T-helper 17 cell (primary cell): ENCODE measurements at regions not wholly inside any gene's neighbourhood (a gene's known extent, or its start where the extent isn't known, plus 50 kb on each side); places are given as distances from the start of the nearest gene placed in this dataset.

Source experiments
- ATAC-seq: fragments of 150-1000 bp; cut with Tn5 transposase; 2 replicates; pipeline ENCODE4 v1.10.0; 2021; ENCODE audit warnings: mild to moderate bottlenecking, moderate library complexity
- DNase-seq, 3 donors: peaks; one replicate each; pipeline versions ENCODE4 v3.0.0 to v3.0.0-alpha.2; 2020 to 2021
- H3K9me3 ChIP-seq: one replicate; pipeline ENCODE4 v1.7.0; 2013; ENCODE audit warnings: low read length, mild to moderate bottlenecking; ENCODE audit not compliant: control insufficient read depth, poor library complexity, severe bottlenecking
- H3K27ac Mint-ChIP-seq: one replicate; pipeline ENCODE4 v1.8.0; 2022; ENCODE audit warnings: mild to moderate bottlenecking, moderate library complexity, mixed read lengths
- H3K27me3 Mint-ChIP-seq: one replicate; pipeline ENCODE4 v1.8.0; 2022; ENCODE audit warnings: mixed read lengths
- H3K36me3 Mint-ChIP-seq: one replicate; pipeline ENCODE4 v1.8.0; 2022; ENCODE audit warnings: low read depth, mixed read lengths
- H3K4me1 Mint-ChIP-seq: one replicate; pipeline ENCODE4 v1.8.0; 2022; ENCODE audit warnings: mild to moderate bottlenecking, mixed read lengths
- H3K4me3 Mint-ChIP-seq: one replicate; pipeline ENCODE4 v1.8.0; 2022; ENCODE audit warnings: mild to moderate bottlenecking, moderate library complexity, mixed read lengths

DNA sequence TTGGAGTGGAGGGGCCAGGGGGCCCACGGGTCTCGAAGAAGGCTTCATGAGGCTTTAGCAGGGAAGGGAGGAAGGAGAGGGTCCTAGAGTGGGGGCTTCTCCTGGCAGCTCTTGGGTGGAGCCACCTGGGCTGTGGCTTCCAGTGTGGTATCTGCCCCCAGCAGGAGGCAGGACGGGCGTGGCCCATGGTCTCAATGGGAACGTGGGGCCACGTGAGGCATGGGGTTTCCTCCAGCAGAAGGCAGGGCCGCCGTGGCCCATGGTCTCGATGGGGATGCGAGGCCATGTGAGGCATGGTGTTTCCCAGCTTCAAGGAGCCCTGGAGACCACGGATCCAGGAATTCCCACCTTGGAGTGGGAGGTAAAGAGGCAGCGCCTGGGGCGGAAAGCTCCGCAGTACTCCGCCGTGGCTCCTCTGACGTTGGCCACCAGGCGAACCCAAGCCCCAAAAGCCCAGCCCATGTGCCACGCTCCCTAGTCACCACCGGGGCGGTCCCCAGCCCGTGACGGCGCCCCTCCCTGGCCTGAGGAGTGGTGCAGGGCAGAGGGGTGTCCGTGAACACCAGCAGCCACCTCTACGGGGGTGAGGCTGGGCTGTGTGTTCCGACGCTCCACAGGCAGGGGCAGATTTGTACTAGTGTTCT lies 62.0 kb upstream of the GATA5 start:
- Mint-ChIP-seq H3K36me3 (no peaks in the 10 kb centered on the region), H3K4me1 (no peaks in the 10 kb centered on the region), H3K4me3 (no peak overlapping the region), H3K27me3 (peaks cover 11% of the 10 kb centered on the region), H3K27ac (no peak overlapping the region)
- DNase-seq (no peak), ATAC-seq (no peak)
- no peaks in the 10 kb centered on the region for H3K9me3 ChIP-seq

DNA sequence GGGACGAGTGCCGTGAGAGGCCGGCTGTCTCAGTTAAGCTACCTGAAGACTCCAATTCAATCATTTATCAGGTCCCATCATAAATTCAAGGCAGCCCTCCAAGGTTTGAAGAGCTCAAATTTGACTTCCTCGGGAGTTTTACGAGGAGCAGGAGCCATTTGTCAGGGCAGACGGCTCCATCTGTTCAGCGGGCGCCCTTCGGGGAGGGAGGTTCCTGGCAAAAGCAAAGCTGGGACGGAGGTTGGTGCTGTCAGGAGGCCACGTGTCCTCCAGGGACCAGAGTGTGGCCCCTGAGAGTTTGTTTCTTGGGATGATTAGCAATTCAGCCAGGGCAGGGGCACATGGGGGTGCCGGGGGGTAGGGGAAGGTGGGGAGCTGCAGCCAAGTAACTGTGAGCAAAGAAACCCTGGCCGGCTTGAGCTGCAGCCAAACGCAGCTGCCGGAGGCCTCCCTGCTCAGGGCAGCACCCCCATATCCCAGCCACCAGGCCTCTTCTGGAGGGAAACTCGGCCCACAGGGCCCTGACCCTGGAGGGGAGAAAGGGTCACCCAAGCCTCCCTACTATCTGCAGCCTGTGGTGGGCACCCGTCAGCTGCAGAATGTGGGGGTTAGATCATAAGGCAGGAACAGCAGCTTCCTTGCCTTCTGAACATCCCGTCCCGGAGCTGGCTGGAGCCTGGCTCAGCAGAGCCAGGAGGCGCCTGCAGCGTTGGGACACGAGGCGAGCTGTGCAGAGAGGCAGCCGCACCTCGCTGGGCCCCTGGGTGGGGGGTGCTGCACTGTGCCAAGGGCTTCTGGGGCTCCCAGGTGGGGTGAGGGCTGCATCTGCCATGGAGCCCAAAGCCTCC lies 63.6 kb upstream of the GATA5 start:
- Mint-ChIP-seq H3K27ac (no peak overlapping the region), H3K4me1 (no peaks in the 10 kb centered on the region), H3K36me3 (no peaks in the 10 kb centered on the region), H3K4me3 (no peak overlapping the region), H3K27me3 (peaks cover 9% of the 10 kb centered on the region)
- ATAC-seq (no peak), DNase-seq (no peak)
- no peaks in the 10 kb centered on the region for H3K9me3 ChIP-seq

- no peak overlapping the region for H3K27ac Mint-ChIP-seq
- H3K27me3 Mint-ChIP-seq: peaks cover 6% of the 10 kb centered on the region
- ATAC-seq (no peak), DNase-seq (no peak)
- no peaks in the 10 kb centered on the region for H3K9me3 ChIP-seq
- H3K4me3 Mint-ChIP-seq: no peak overlapping the region
- H3K4me1 Mint-ChIP-seq: no peaks in the 10 kb centered on the region
- H3K36me3 Mint-ChIP-seq: no peaks in the 10 kb centered on the region
Observed at GRCh38 chr20:62540504-62540903, 64.7 kb upstream of the GATA5 start.

- H3K4me1 Mint-ChIP-seq: peaks cover 2% of the 10 kb centered on the region
- ATAC-seq: no peak
Observed at GRCh38 chr20:62542862-62543261, 67.1 kb upstream of the GATA5 start.

DNA sequence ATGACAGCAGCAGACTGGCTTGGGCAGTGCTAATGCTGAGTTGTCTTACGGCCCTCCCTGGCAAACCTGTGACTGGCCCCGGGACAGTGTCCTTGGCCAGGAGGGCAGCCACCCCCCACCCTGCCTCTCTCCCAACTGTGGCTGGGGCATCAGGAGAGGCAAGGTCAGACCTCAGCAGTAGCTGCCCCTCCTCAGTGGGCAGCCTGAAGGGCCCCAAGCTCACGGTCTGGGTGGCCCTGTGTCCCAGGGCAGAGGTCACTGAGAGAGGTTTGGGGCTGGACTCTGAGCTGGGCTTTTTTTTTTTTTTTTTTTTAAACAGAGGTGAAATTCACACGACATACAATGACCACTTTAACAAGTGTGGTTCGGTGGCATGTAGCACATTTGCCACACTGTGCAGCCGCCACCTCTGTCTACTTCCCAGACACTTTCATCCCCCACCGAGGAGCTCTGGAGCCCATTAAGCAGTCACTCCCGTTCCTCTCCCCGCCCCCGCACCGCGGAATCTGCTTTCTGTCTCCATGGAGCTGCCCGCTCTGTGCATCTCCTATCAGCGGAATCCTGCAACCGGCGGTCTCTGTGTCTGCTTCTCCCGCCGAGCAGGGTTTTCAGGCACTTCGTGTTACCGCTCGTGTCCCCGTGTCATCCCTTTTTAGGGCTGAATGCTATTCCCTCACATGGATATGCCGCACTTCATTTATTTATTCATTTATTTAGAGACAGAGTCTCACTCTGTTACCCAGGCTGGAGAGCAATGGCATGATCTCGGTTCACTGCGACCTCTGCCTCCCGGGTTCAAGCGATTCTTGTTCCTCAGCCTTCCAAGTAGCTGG lies 67.9 kb upstream of the GATA5 start:
- no peak for DNase-seq
- Mint-ChIP-seq H3K27ac (no peak overlapping the region), H3K36me3 (no peaks in the 10 kb centered on the region), H3K27me3 (peaks cover 6% of the 10 kb centered on the region), H3K4me1 (peaks cover 2% of the 10 kb centered on the region), H3K4me3 (no peak overlapping the region)
- no peaks in the 10 kb centered on the region for H3K9me3 ChIP-seq
- ATAC-seq: no peak

More at GRCh38 chr20:62542862-62543261, 67.1 kb upstream of the GATA5 start:
- no peaks in the 10 kb centered on the region for H3K9me3 ChIP-seq
- DNase-seq: no peak
- Mint-ChIP-seq H3K4me3 (no peak overlapping the region), H3K27me3 (peaks cover 6% of the 10 kb centered on the region), H3K36me3 (no peaks in the 10 kb centered on the region), H3K27ac (no peak overlapping the region)

DNA sequence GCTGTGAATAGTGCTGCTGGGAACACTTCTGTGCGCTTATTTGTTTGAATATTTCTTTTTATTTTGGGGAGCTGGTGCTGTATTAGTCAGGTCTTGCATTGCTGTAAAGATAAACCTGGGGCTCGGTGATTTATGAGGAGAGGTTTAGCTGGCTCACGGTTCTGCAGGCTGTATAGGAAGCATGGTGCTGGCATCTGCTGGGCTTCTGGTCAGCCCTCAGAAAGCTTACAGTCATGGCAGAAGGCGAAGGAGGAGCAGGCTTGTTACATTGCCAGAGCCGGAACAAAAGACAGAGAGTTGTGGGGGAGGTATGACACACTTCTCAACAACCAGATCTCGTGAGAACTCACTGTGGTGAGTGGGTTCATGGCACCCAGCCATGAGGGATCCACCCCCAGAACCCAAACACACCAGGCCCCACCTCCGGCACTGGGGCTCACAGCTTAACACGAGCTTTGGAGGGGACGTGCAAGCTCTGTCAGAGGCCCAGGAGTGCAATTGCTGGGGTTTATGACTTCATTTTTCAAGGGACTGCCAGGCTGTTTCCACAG lies 68.8 kb upstream of the GATA5 start:
- H3K4me3 Mint-ChIP-seq: no peak overlapping the region
- no peak for DNase-seq
- no peak overlapping the region for H3K27ac Mint-ChIP-seq
- H3K4me1 Mint-ChIP-seq: peaks cover 2% of the 10 kb centered on the region
- no peak for ATAC-seq
- no peaks in the 10 kb centered on the region for H3K9me3 ChIP-seq
- H3K27me3 Mint-ChIP-seq: peaks cover 9% of the 10 kb centered on the region
- H3K36me3 Mint-ChIP-seq: no peaks in the 10 kb centered on the region

- Mint-ChIP-seq H3K27me3 (peaks cover 11% of the 10 kb centered on the region), H3K36me3 (no peaks in the 10 kb centered on the region), H3K4me3 (no peak overlapping the region), H3K27ac (no peak overlapping the region), H3K4me1 (peaks cover 2% of the 10 kb centered on the region)
- ATAC-seq (no peak), DNase-seq (no peak)
- no peaks in the 10 kb centered on the region for H3K9me3 ChIP-seq
Observed at GRCh38 chr20:62545271-62545670, 69.5 kb upstream of the GATA5 start.

DNA sequence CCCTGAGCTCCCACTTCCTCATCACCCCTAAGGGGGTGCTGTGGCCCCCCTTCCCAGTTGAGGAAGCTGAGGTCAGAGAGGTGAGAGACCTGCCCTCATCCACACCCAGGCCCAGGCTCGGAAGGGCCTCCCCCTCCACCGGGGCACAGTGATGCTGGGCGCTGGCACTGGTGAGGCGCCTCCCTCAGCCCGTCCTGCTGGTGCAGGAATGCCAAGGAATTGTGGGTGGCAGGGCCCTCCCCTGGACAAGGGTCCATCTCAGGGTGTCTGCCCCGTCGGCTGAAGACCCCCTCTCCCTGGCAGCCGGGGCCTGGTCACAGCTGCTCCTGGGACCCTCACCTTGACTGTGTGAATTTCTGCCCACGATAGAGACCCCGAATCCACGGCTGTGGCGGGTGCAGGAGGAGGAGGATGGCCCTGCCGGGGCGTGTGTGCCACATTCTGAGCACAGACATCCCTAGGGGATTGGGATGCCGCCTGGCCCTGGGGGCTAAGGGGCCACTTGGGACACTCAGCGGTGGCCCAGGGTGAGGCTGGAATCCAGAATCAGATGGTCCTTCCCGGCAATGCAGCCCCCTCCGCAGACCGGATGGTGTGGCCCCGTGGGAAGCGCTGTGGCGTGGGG lies 70.2 kb upstream of the GATA5 start:
- no peak for DNase-seq
- H3K4me3 Mint-ChIP-seq: no peak overlapping the region
- ATAC-seq: no peak
- H3K4me1 Mint-ChIP-seq: peaks cover 6% of the 10 kb centered on the region
- no peaks in the 10 kb centered on the region for H3K9me3 ChIP-seq
- H3K27ac Mint-ChIP-seq: no peak overlapping the region
- H3K27me3 Mint-ChIP-seq: peaks cover 17% of the 10 kb centered on the region
- peaks cover 4% of the 10 kb centered on the region for H3K36me3 Mint-ChIP-seq

- Mint-ChIP-seq H3K4me1 (peaks cover 6% of the 10 kb centered on the region), H3K4me3 (no peak overlapping the region), H3K36me3 (peaks cover 4% of the 10 kb centered on the region), H3K27me3 (peaks cover 18% of the 10 kb centered on the region), H3K27ac (no peak overlapping the region)
- ATAC-seq (no peak), DNase-seq (no peak)
- H3K9me3 ChIP-seq: no peaks in the 10 kb centered on the region
Observed at GRCh38 chr20:62546606-62547005, 70.8 kb upstream of the GATA5 start.

DNA sequence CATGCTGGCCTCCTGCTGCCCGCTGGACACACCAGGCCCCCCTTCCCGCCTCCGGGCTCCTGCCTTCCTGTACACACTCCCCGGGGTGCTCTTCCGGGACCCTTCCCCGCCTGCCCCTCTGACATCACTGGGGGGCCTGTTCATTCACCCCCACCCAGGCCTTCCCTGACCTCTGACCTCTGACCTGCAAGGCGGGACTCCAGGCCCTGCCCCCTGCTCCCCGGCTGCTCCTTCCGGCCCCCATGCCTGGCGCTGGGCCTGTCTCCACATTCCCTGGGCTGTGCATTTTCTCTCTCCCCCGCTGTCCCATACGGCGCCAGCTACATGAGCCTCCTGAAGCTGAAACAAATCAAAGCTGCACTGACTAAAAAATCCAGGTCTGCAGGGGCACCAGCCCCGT lies 71.6 kb upstream of the GATA5 start:
- H3K9me3 ChIP-seq: no peaks in the 10 kb centered on the region
- H3K4me3 Mint-ChIP-seq: no peak overlapping the region
- no peak for DNase-seq
- H3K27ac Mint-ChIP-seq: no peak overlapping the region
- ATAC-seq: no peak
- H3K4me1 Mint-ChIP-seq: peaks cover 6% of the 10 kb centered on the region
- peaks cover 21% of the 10 kb centered on the region for H3K27me3 Mint-ChIP-seq
- peaks cover 4% of the 10 kb centered on the region for H3K36me3 Mint-ChIP-seq

DNA sequence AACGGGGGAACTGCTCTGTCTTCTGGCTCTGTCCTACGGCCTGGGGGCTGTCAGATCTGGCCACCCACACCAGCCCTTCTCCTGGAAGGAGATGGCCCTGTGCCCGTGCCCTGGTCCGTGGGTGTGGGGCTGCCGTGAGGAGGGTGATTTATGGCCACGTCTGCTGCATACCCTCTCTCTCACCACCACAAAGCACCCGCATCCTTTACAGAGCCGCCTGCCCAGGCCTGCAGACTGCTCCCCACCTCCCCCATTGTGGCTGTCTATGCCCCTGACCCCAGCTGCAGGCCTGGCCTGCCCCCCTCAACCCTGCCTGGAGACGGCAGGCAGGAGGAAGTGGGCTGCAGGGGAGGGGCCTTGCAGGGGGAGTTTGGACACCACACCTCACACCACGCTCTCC lies 72.7 kb upstream of the GATA5 start:
- Mint-ChIP-seq H3K4me1 (peaks cover 6% of the 10 kb centered on the region), H3K27me3 (peaks cover 24% of the 10 kb centered on the region), H3K36me3 (peaks cover 4% of the 10 kb centered on the region), H3K4me3 (no peak overlapping the region), H3K27ac (no peak overlapping the region)
- no peak for DNase-seq
- no peaks in the 10 kb centered on the region for H3K9me3 ChIP-seq
- no peak for ATAC-seq

- Mint-ChIP-seq H3K27ac (no peak overlapping the region), H3K36me3 (peaks cover 4% of the 10 kb centered on the region), H3K4me1 (peaks cover 6% of the 10 kb centered on the region), H3K4me3 (no peak overlapping the region), H3K27me3 (peaks cover 29% of the 10 kb centered on the region)
- no peak for ATAC-seq
- DNase-seq: no peak
- no peaks in the 10 kb centered on the region for H3K9me3 ChIP-seq
Observed at GRCh38 chr20:62549029-62549428, 73.2 kb upstream of the GATA5 start.
